ENCODE measurements at regions not wholly inside any gene's neighbourhood (a gene's known extent, or its start where the extent isn't known, plus 50 kb on each side); places are given as distances from the start of the nearest gene placed in this dataset.
"Not testable (repeated sequence)": the region's sequence is repeated elsewhere in the genome, so short reads cannot be mapped to it uniquely, and the experiment has no call there.

- no peak for DNase-seq (ENCODE audit: low read depth in 2 of 3, low spot score in 2 of 3)
These were observed 296.3 kb upstream of the KLF3 start for GRCh38 chr4:38367642-38368174.

- no peak for DNase-seq (ENCODE audit: low read depth in 2 of 3, low spot score in 2 of 3)
These were observed 295.4 kb upstream of the KLF3 start for GRCh38 chr4:38368613-38369012.

- no peak for DNase-seq (ENCODE audit: low read depth in 2 of 3, low spot score in 2 of 3)
These were observed 292.6 kb upstream of the KLF3 start for GRCh38 chr4:38371391-38371851.

GRCh38 chr4:38373375-38373774 lies 290.6 kb upstream of the KLF3 start:
- no peak for DNase-seq (ENCODE audit: low read depth in 2 of 3, low spot score in 2 of 3)

GRCh38 chr4:38377195-38377594 lies 286.8 kb upstream of the KLF3 start:
- no peak for DNase-seq (ENCODE audit: low read depth in 2 of 3, low spot score in 2 of 3)

GRCh38 chr4:38378478-38378877 lies 285.5 kb upstream of the KLF3 start:
- DNase-seq (ENCODE audit: low read depth in 2 of 3, low spot score in 2 of 3), result no peak

GRCh38 chr4:38381788-38382187 lies 282.2 kb upstream of the KLF3 start:
- DNase-seq (ENCODE audit: low read depth in 2 of 3, low spot score in 2 of 3), result no peak

- DNase-seq (ENCODE audit: low read depth in 2 of 3, low spot score in 2 of 3), result no peak
These were observed 281.5 kb upstream of the KLF3 start for GRCh38 chr4:38382520-38382919.

GRCh38 chr4:38383646-38384121 lies 280.3 kb upstream of the KLF3 start:
- DNase-seq (ENCODE audit: low read depth in 2 of 3, low spot score in 2 of 3), result no peak

GRCh38 chr4:38385093-38386004 lies 278.6 kb upstream of the KLF3 start:
- DNase-seq (ENCODE audit: low read depth in 2 of 3, low spot score in 2 of 3), result peak in 1 of 3 donors; percentile 27

GRCh38 chr4:38386005-38386551 lies 277.9 kb upstream of the KLF3 start:
- no peak for DNase-seq (ENCODE audit: low read depth in 2 of 3, low spot score in 2 of 3)

GRCh38 chr4:38386654-38387188 lies 277.3 kb upstream of the KLF3 start:
- DNase-seq (ENCODE audit: low read depth in 2 of 3, low spot score in 2 of 3), result no peak

- DNase-seq (ENCODE audit: low read depth in 2 of 3, low spot score in 2 of 3), result no peak
These were observed 276.7 kb upstream of the KLF3 start for GRCh38 chr4:38387348-38387747.

- no peak for DNase-seq (ENCODE audit: low read depth in 2 of 3, low spot score in 2 of 3)
These were observed 276.2 kb upstream of the KLF3 start for GRCh38 chr4:38387819-38388218.

- DNase-seq (ENCODE audit: low read depth in 2 of 3, low spot score in 2 of 3), result not testable (repeated sequence)
These were observed 275.1 kb upstream of the KLF3 start for GRCh38 chr4:38388907-38389306.

- DNase-seq (ENCODE audit: low read depth in 2 of 3, low spot score in 2 of 3), result no peak
These were observed 272.9 kb upstream of the KLF3 start for GRCh38 chr4:38390969-38391545.

GRCh38 chr4:38392223-38392855 lies 271.7 kb upstream of the KLF3 start:
- no peak for DNase-seq (ENCODE audit: low read depth in 2 of 3, low spot score in 2 of 3)

- no peak for DNase-seq (ENCODE audit: low read depth in 2 of 3, low spot score in 2 of 3)
These were observed 267.9 kb upstream of the KLF3 start for GRCh38 chr4:38396091-38396490.

- peak in 2 of 3 donors; percentile 9 to 10 for DNase-seq (ENCODE audit: low read depth in 2 of 3, low spot score in 2 of 3)
These were observed 267.0 kb upstream of the KLF3 start for GRCh38 chr4:38396845-38397547.

GRCh38 chr4:38400946-38401345 lies 263.1 kb upstream of the KLF3 start:
- DNase-seq (ENCODE audit: low read depth in 2 of 3, low spot score in 2 of 3), result no peak
